ENCODE measurements at regions not wholly inside any gene's neighbourhood (a gene's known extent, or its start where the extent isn't known, plus 50 kb on each side); places are given as distances from the start of the nearest gene placed in this dataset.

GRCh38 chr10:84822931-84823630 lies 494.7 kb downstream of the CCSER2 start:
- H3K36me3 ChIP-seq: no peaks in the 10 kb centered on the region
- intact Hi-C loops (cut with DNase I): no loop called here

GRCh38 chr10:84824525-84824924 lies 496.1 kb downstream of the CCSER2 start:
- no peak for DNase-seq
- 83 to 88% methylated on average over 1 of the region's 1 CpG for WGBS, 2 donors
- no peaks in the 10 kb centered on the region for H3K27me3 ChIP-seq
- H3K4me3 ChIP-seq: no peak overlapping the region
- TF ChIP-seq POLR2A (IDR thresholded peaks at IDR 0.05) (no peak), CTCF (IDR thresholded peaks at IDR 0.05) (no peak)
- H3K9me3 ChIP-seq: no peaks in the 10 kb centered on the region
- no peaks in the 10 kb centered on the region for H3K36me3 ChIP-seq
- no peak overlapping the region for H3K27ac ChIP-seq
- intact Hi-C loops (cut with DNase I): no loop called here
- H3K4me1 ChIP-seq: peaks cover 0 to 5% (median 0%) of the 10 kb centered on the region in 3 donors

More at GRCh38 chr10:84822931-84823630, 494.7 kb downstream of the CCSER2 start:
- Histone ChIP-seq H3K4me3 (no peak overlapping the region), H3K27me3 (no peaks in the 10 kb centered on the region), H3K4me1 (peaks cover 0 to 5% (median 0%) of the 10 kb centered on the region in 3 donors), H3K27ac (no peak overlapping the region), H3K9me3 (no peaks in the 10 kb centered on the region)
- no peak for DNase-seq
- 56 to 66% methylated on average over 3 of the region's 3 CpGs for WGBS, 2 donors
- no peak for TF ChIP-seq CTCF (IDR thresholded peaks at IDR 0.05)
- no peak for TF ChIP-seq POLR2A (IDR thresholded peaks at IDR 0.05)

GRCh38 chr10:84825330-84825729 lies 496.9 kb downstream of the CCSER2 start:
- whole genome bisulfite sequencing, 2 donors: 7 to 42% methylated on average over 1 of the region's 1 CpG
- no peak overlapping the region for H3K27ac ChIP-seq
- no peak overlapping the region for H3K4me3 ChIP-seq
- no peaks in the 10 kb centered on the region for H3K27me3 ChIP-seq
- H3K4me1 ChIP-seq: peaks cover 0 to 5% (median 0%) of the 10 kb centered on the region in 3 donors
- no peaks in the 10 kb centered on the region for H3K9me3 ChIP-seq
- TF ChIP-seq CTCF (IDR thresholded peaks at IDR 0.05) (no peak), POLR2A (IDR thresholded peaks at IDR 0.05) (no peak)
- intact Hi-C loops (cut with DNase I): no loop called here
- H3K36me3 ChIP-seq: no peaks in the 10 kb centered on the region
- no peak for DNase-seq

- intact Hi-C loops (cut with DNase I): no loop called here
- H3K27me3 ChIP-seq: no peaks in the 10 kb centered on the region
- H3K36me3 ChIP-seq: no peaks in the 10 kb centered on the region
- H3K27ac ChIP-seq: no peak overlapping the region
- no peak for DNase-seq
- H3K4me1 ChIP-seq: no peaks in the 10 kb centered on the region
- TF ChIP-seq POLR2A (IDR thresholded peaks at IDR 0.05): no peak
- no peak overlapping the region for H3K4me3 ChIP-seq
- WGBS, 2 donors: 59 to 82% methylated on average over 3 of the region's 3 CpGs
- H3K9me3 ChIP-seq: no peaks in the 10 kb centered on the region
Measured at GRCh38 chr10:84826704-84827103, 498.3 kb downstream of the CCSER2 start.

GRCh38 chr10:84829131-84829530 lies 500.7 kb downstream of the CCSER2 start:
- intact Hi-C loops (cut with DNase I): no loop called here
- no peaks in the 10 kb centered on the region for H3K4me1 ChIP-seq
- TF ChIP-seq POLR2A (IDR thresholded peaks at IDR 0.05) (no peak), CTCF (IDR thresholded peaks at IDR 0.05) (no peak)
- H3K4me3 ChIP-seq: no peak overlapping the region
- H3K36me3 ChIP-seq: no peaks in the 10 kb centered on the region
- H3K27ac ChIP-seq: no peak overlapping the region
- no peaks in the 10 kb centered on the region for H3K9me3 ChIP-seq
- H3K27me3 ChIP-seq: no peaks in the 10 kb centered on the region
- 55 to 56% methylated on average over 7 of the region's 7 CpGs for WGBS, 2 donors
- DNase-seq: no peak
